ENCODE measurements at regions not wholly inside any gene's neighbourhood (a gene's known extent, or its start where the extent isn't known, plus 50 kb on each side); places are given as distances from the start of the nearest gene placed in this dataset.
"Not testable (repeated sequence)": the region's sequence is repeated elsewhere in the genome, so short reads cannot be mapped to it uniquely, and the experiment has no call there.

DNA sequence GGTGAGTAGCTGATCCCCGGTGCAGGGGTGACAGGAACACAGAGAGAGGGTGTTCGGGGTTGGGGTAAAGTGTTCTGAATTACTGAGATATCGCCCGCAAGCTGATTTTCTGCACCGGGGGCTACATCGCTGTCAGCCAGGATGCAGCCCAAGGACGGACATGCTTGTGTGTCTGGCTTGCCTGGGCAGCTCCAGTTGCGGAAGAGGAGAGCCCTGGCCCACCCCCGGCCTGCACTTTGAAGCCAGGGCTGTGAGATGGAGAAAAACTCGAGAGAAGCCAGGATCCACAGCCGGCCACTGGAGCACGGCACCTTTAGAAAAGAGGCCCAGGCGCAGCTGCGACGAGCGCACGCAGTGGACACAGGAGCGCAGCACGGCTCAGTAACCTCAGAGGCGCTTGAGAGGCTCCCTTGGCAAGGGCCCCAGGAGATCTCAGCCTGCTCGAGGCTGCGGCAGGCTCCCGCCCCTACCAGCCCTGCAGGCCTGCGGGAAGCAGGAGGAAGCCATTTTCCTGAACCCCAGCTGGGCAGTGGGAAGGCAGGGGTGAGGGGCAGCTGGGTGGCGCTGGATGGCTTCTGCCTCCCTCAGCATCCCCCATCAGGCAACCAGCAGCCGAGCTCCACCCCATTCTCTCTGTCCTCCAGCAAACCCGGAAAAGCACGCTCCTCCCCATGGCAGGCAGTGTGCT is 59.2 kb downstream of the C9orf50 start:
- no peak for DNase-seq

DNA sequence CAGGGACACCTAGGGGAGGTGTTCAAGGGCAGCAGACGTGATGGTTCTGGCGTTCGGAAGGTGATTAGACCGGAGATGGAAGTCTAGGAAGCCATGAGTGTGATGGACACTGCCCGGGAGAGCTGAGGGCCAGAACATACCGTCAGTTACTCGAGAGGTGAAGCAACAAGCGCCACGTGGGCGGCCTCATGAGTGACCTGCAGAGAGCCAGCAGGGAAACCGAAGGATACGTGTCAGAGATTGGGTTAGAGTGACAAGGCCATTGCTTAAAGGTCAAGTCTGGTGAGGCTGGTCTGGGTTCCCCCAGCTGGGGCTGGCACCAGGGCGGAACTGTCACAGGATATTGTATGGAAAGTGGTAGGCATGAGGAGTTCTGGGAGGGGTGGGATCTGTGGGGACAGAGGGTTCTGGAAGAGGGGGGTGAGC is 60.0 kb downstream of the C9orf50 start:
- no peak for DNase-seq

- no peak for DNase-seq
These were observed 61.4 kb downstream of the C9orf50 start for GRCh38 chr9:129559506-129559881.

- no peak for DNase-seq
These were observed 62.1 kb downstream of the C9orf50 start for GRCh38 chr9:129558551-129559505.

GRCh38 chr9:129558063-129558550 is 62.8 kb downstream of the C9orf50 start:
- no peak for DNase-seq

- DNase-seq: no peak
These were observed 63.5 kb downstream of the C9orf50 start for GRCh38 chr9:129557192-129558036.

DNA sequence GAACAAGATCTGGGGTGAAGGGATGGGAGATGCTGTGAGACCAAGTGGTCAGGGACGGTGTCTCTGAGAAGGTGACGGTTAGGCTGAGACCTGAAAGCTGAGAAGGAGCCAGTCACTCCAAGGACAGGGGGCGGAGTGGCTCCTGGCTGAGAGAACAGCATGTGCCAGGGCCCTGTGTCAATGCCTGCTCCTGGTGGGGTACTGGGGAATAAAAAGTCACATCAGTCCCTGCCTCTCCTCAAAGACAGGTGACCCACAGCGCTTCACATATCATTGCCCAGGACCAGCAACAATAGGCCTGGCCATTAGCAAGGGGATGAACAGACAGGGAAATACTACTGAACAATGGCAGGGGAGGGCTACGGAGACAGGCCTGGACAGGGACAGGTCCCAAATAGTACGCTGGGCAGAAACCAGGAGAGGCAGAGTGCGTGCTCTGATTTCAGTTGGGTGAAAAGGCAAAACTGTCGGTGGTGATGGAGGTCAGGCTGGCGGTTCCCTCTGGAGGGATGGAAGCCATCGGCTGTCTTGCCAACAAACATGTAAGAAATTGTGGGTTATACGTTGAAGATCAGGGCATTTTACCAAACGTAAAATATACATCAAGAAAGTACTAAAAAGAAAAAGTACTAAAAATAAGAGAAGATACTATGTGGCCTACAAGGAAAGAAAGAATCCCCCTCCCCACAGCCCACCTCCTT is 64.3 kb downstream of the C9orf50 start:
- DNase-seq: no peak

GRCh38 chr9:129555512-129556215 is 65.2 kb downstream of the C9orf50 start:
- no peak for DNase-seq

DNA sequence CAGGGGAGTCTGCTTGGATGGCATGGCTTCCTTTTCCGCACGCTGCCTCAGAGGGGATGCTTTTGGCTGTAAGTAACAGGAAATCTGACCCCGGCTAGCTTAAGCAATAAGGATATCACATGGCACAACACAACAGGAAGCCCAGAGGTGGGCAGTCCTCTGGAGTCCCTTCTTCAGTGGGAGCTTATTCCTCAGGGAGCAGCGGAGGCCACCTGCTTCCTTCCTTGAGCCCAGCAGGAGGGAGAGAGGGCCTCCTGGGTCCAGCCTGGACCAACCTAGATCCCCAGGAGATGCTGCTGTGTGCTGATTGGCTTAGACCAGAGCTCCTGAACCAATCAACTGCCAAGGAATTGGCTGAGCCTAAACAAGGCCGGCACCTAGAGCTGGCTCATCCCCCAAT is 66.3 kb downstream of the C9orf50 start:
- DNase-seq: no peak

DNA sequence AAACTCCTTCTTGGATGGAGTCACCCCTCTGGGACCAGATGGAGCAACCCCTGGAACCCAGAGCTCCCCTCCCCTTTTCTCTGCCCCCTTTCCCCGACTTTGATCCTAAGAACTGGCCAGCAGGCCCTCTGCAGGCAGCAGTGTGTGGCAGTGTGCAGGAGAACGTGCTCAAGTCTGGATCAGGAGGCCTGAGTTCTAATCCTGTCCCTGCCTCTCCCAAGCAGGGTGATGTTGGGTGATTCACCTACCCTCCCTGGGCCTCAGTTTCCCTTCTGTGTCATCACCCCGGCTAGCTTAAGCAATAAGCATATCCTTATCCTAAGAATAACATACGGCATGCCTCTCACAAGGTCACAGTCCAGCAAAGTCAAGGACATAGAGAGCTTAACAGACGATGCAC is 67.6 kb downstream of the C9orf50 start:
- DNase-seq: no peak

DNA sequence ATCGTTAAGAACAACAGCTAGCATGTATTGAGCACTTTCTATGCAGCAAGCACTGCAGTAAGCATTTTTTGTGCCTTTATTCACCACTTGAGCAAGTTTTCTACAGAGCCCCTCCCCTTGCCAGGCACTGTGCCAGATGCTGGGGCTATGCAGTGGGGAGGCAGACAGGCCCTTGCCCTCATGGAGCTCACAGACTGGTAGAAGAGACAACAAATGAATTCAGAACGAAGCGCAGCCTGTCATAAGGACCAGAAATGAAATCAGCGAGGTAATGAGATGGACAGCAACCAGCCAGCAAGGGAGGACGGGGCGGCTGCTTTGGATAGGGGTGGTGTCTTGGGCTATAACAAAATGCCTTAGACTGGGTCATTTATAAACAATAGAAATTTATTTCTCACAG is 68.8 kb downstream of the C9orf50 start:
- no peak for DNase-seq

GRCh38 chr9:129551393-129551973 is 69.4 kb downstream of the C9orf50 start:
- no peak for DNase-seq

DNA sequence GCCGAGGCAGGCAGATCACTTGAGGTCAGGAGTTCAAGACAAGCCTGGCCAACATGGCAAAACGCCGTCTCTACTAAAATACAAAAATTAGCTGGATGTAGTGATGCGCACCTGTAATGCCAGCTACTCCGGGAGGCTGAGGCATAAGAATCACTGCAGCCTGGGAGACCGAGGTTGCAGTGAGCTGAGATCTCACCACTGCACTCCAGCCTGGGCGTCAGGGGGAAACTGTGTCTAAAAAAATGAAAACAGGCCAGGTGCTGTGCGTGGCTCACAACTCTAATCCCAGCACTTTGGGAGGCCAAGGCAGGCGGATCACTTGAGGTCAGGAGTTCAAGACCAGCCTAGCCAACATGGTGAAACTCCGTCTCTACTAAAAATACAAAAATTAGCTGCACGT is 69.9 kb downstream of the C9orf50 start:
- not testable (repeated sequence) for DNase-seq

GRCh38 chr9:129550199-129550839 is 70.6 kb downstream of the C9orf50 start:
- no peak for DNase-seq

DNA sequence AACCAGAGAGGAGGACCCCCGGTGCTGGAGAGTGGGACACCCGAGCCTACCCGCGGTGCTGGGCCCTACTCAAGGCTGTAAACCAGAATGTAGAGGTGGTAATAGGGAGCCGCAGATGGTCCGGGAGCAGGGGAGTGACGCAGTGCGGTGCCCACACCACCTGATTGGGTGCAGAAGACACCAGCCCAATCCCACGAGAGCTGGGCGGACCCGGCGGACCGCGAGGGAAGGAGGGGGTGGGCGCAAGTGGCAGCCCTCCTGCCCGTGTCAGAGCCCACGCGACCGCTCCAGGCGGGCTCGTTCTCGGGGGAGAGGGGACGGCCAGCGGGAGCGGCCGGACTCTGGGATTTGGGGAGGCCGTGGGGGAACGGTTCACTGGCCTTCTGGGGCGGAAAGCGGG is 71.2 kb downstream of the C9orf50 start:
- DNase-seq: no peak

DNA sequence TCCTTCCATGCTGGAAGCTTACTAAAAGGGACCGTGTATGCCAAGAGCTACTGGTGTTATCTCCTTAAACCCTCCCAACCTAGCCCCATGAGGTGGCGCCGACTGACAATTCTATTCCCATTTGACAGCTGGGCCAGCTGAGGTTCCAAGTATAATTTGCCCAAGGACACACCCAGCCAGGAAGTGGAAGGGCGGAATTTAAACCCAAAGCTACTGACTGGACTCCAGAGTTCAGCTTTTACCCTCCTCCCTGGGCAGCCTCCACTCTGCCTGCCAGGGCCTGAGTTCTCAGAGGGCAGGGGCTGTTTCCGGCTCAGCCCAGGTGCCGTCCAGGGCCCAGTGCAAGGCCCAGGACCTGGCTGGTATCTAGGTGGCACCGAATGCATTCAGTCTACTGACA is 71.8 kb downstream of the C9orf50 start:
- no peak for DNase-seq

- DNase-seq: no peak
These were observed 72.2 kb downstream of the C9orf50 start for GRCh38 chr9:129548571-129549135.

DNA sequence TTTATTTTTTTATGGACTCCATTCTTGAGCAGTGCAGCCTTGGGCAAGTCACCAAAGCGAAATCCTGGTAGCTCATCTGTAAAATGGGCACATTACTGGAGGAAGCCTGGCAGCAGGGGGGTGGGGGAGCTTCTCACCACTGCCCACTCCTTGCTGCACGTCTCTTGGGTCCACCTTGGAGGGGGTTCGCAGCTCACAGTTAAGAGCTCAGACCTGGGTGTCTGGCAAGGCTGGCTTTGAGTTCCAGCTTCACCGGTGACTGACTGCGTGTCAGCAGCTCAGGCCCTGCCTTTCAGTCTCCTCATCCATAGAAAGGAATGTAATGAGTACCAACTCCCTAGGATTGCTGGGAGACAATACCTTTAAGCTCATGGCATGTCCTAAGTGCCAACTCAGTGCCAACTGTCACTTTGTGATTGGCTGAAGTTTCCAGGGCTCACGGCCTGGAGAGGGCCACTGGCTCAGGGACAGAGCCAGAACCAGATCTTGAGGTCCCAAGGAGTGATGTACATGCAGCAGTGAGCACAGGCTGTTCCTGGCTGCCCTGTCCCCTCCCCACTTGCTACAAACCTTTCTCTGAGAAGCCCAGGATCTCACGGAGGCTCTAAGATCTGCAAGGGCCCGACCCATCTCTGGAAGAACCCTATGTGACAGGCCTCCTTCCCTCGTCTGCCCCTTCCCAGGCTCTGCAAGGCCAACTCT is 72.9 kb downstream of the C9orf50 start:
- no peak for DNase-seq

- no peak for DNase-seq
These were observed 73.8 kb downstream of the C9orf50 start for GRCh38 chr9:129547063-129547462.

DNA sequence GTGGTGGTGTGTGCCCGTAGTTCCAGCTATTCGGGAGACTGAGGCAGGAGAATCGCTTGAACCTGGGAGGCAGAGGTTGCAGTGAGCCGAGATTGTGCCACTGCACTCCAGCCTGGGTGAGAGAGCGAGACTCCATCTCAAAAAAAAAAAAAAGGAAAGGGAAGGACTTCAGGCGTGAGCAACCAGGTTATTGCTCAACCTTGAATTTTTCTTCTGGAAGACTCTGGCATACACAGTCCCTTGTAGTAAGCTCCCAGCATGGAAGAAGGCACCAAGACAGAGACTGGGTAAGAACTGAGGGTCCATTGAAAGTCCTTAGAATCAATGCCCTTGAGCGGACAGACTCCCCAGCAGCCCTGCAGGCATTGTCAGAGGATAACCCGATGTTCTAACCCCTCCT is 75.0 kb downstream of the C9orf50 start:
- not testable (repeated sequence) for DNase-seq
